IMR-90 (cell line): ENCODE measurements at regions not wholly inside any gene's neighbourhood (a gene's known extent, or its start where the extent isn't known, plus 50 kb on each side); places are given as distances from the start of the nearest gene placed in this dataset.

Source experiments
- ATAC-seq: fragments of 200-7000 bp; cut with Tn5 transposase; 2 replicates; pipeline ENCODE4 v1.9.1; 2020; ENCODE audit warnings: low read depth, mild to moderate bottlenecking, moderate library complexity
- BruUV-seq: library from RNA; stranded (reverse); fragments of 400-500 nt; replicated peaks from 2 replicates; lab custom pipeline; 2021; lab: Mats Ljungman, UMichigan
- CTCF ChIA-PET: fragments of 300-600 bp; formaldehyde crosslinking; extraction: SDS; loops from one replicate; lab custom pipeline; 2021; ENCODE audit warnings: antibody characterized with exemption; lab: Yijun Ruan, JAX
- POLR2A ChIA-PET: fragments of 300-600 bp; sonication (Branson Sonifier 250); formaldehyde crosslinking; loops from one replicate; lab custom pipeline; 2022; ENCODE audit warnings: antibody characterized with exemption; ENCODE audit not compliant: unreplicated experiment; lab: Charles Lee
- DNase-seq: peaks from one replicate; pipeline ENCODE4 v3.0.0; 2013
- H2AFZ ChIP-seq: replicated peaks from 2 replicates; pipeline ENCODE3; 2013; ENCODE audit warnings: low read length, mild to moderate bottlenecking; ENCODE audit not compliant: poor library complexity
- H2AK5ac ChIP-seq: 2 replicates; pipeline ENCODE4 v1.6.1; 2013; ENCODE audit warnings: low read depth, low read length, inconsistent platforms
- H2AK9ac ChIP-seq: replicated peaks from 2 replicates; pipeline ENCODE3; 2013; ENCODE audit warnings: mild to moderate bottlenecking, low read depth, low read length, moderate library complexity; ENCODE audit not compliant: poor library complexity
- H2BK120ac ChIP-seq: 2 replicates; pipeline ENCODE4 v1.6.1; 2013; ENCODE audit warnings: low read depth, low read length, inconsistent platforms
- H2BK15ac ChIP-seq: 3 replicates; pipeline ENCODE4 v1.6.1; 2013; ENCODE audit warnings: low read depth, low read length, inconsistent platforms
- H2BK20ac ChIP-seq: 2 replicates; pipeline ENCODE4 v1.6.1; 2013; ENCODE audit warnings: low read depth, mild to moderate bottlenecking, inconsistent platforms, low read length, moderate library complexity
- H2BK5ac ChIP-seq: 2 replicates; pipeline ENCODE4 v1.6.1; 2013; ENCODE audit warnings: mild to moderate bottlenecking, low read depth, low read length, inconsistent platforms; ENCODE audit not compliant: poor library complexity, severe bottlenecking
- H3K14ac ChIP-seq: replicated peaks from 2 replicates; pipeline ENCODE4 v1.6.1; 2013; ENCODE audit warnings: low read depth, low read length, inconsistent platforms
- H3K18ac ChIP-seq: 2 replicates; pipeline ENCODE4 v1.6.1; 2013; ENCODE audit warnings: low read depth, low read length, control low read depth
- H3K23ac ChIP-seq: 2 replicates; pipeline ENCODE4 v1.6.1; 2013; ENCODE audit warnings: low read depth, low read length, inconsistent platforms
- H3K27ac ChIP-seq: 2 replicates; pipeline ENCODE4 v1.5.1; 2013; ENCODE audit warnings: mild to moderate bottlenecking, control low read depth, low read length; ENCODE audit not compliant: insufficient read depth
- H3K27me3 ChIP-seq: 2 replicates; pipeline ENCODE4 v1.6.1; 2013; ENCODE audit warnings: low read length; ENCODE audit not compliant: control insufficient read depth, insufficient read depth
- H3K36me3 ChIP-seq: 2 replicates; pipeline ENCODE4 v1.6.1; 2013; ENCODE audit warnings: low read length, mixed read lengths; ENCODE audit not compliant: control insufficient read depth, insufficient read depth
- H3K4ac ChIP-seq: 2 replicates; pipeline ENCODE4 v1.6.1; 2013; ENCODE audit warnings: low read depth, low read length, inconsistent platforms
- H3K4me1 ChIP-seq: 2 replicates; pipeline ENCODE4 v1.6.1; 2013; ENCODE audit warnings: low read length, mixed read lengths; ENCODE audit not compliant: control insufficient read depth, insufficient read depth
- H3K4me2 ChIP-seq: 2 replicates; pipeline ENCODE4 v1.6.1; 2013; ENCODE audit warnings: low read depth, mild to moderate bottlenecking, control low read depth, low read length, moderate library complexity
- H3K4me3 ChIP-seq: 2 replicates; pipeline ENCODE4 v1.5.1; 2013; ENCODE audit warnings: low read depth, mild to moderate bottlenecking, control low read depth, low read length, moderate library complexity; ENCODE audit not compliant: insufficient read depth
- H3K56ac ChIP-seq: 2 replicates; pipeline ENCODE4 v1.6.1; 2013; ENCODE audit warnings: low read length, inconsistent platforms; ENCODE audit not compliant: insufficient read depth; ENCODE audit errors: extremely low read depth
- H3K79me1 ChIP-seq, 2 experiments: 2 replicates each; pipeline ENCODE4 v1.6.1; 2013; ENCODE audit warnings: low read length in 2 of 2, inconsistent platforms in 1 of 2, low read depth in 1 of 2
- H3K9ac ChIP-seq: 2 replicates; pipeline ENCODE4 v1.6.1; 2013; ENCODE audit warnings: low read depth, low read length, control low read depth
- H3K9me1 ChIP-seq: 2 replicates; pipeline ENCODE4 v1.6.1; 2013; ENCODE audit warnings: low read length, inconsistent platforms; ENCODE audit not compliant: insufficient read depth
- H3K9me3 ChIP-seq: 2 replicates; pipeline ENCODE4 v1.6.1; 2013; ENCODE audit warnings: low read length; ENCODE audit not compliant: control insufficient read depth, insufficient read depth
- H4K20me1 ChIP-seq: 2 replicates; pipeline ENCODE4 v1.6.1; 2013; ENCODE audit warnings: low read length, inconsistent platforms; ENCODE audit not compliant: insufficient read depth
- H4K5ac ChIP-seq: 2 replicates; pipeline ENCODE4 v1.6.1; 2013; ENCODE audit warnings: mild to moderate bottlenecking, low read depth, low read length, control low read depth
- H4K8ac ChIP-seq, 2 experiments: 2 replicates each; pipeline ENCODE4 v1.6.1; 2013; ENCODE audit warnings: low read depth in 2 of 2, low read length in 2 of 2, control low read depth in 1 of 2, inconsistent platforms in 1 of 2
- H4K91ac ChIP-seq: 2 replicates; pipeline ENCODE4 v1.6.1; 2013; ENCODE audit warnings: low read depth, low read length, inconsistent platforms; ENCODE audit not compliant: insufficient read depth
- BHLHE40 ChIP-seq: fragments of 150-350 bp; IDR thresholded peaks from 2 replicates; pipeline ENCODE4 v1.6.1; 2016; ENCODE audit warnings: mild to moderate bottlenecking, low read depth, low read length
- CEBPB ChIP-seq: IDR thresholded peaks from 2 replicates; pipeline ENCODE4 v1.6.1; 2012; ENCODE audit warnings: low read depth, low read length, improper control_type of control experiment
- CHD1 ChIP-seq: IDR thresholded peaks from 2 replicates; pipeline ENCODE4 v1.6.1; 2012; ENCODE audit warnings: low read depth, low read length, improper control_type of control experiment
- FOS ChIP-seq: fragments of 150-350 bp; IDR thresholded peaks from 2 replicates; pipeline ENCODE4 v1.6.1; 2016; ENCODE audit warnings: low read depth, low read length
- MAFK ChIP-seq: IDR thresholded peaks from 2 replicates; pipeline ENCODE4 v1.6.1; 2012; ENCODE audit warnings: low read depth, low read length, improper control_type of control experiment
- MAZ ChIP-seq: IDR thresholded peaks from 2 replicates; pipeline ENCODE4 v1.6.1; 2012; ENCODE audit warnings: low read depth, mild to moderate bottlenecking, low read length, improper control_type of control experiment, moderate library complexity, borderline replicate concordance
- MXI1 ChIP-seq: IDR thresholded peaks from 2 replicates; pipeline ENCODE4 v1.6.1; 2012; ENCODE audit warnings: low read depth, mild to moderate bottlenecking, low read length, moderate library complexity, borderline replicate concordance
- NFE2L2 ChIP-seq: fragments of 150-350 bp; IDR thresholded peaks from 2 replicates; pipeline ENCODE4 v1.6.1; 2016; ENCODE audit warnings: low read depth, mild to moderate bottlenecking, low read length
- POLR2A ChIP-seq: IDR thresholded peaks from 2 replicates; pipeline ENCODE4 v1.6.1; 2012; ENCODE audit warnings: mild to moderate bottlenecking, low read depth, low read length
- RAD21 ChIP-seq: IDR thresholded peaks from 2 replicates; pipeline ENCODE4 v1.6.1; 2012; ENCODE audit warnings: low read length, improper control_type of control experiment
- RCOR1 ChIP-seq: IDR thresholded peaks from 2 replicates; pipeline ENCODE4 v1.6.1; 2012; ENCODE audit warnings: mild to moderate bottlenecking, low read length, improper control_type of control experiment; ENCODE audit not compliant: insufficient replicate concordance
- RFX5 ChIP-seq: IDR thresholded peaks from 2 replicates; pipeline ENCODE4 v1.8.0; 2012; ENCODE audit warnings: low read depth, mild to moderate bottlenecking, low read length, moderate library complexity
- SMC3 ChIP-seq: fragments of 150-350 bp; IDR thresholded peaks from 2 replicates; pipeline ENCODE4 v1.6.1; 2016; ENCODE audit warnings: low read depth, mild to moderate bottlenecking, antibody characterized with exemption, low read length, moderate library complexity
- WGBS, 2 experiments: methylation state at CpG; one replicate each; pipeline versions ENCODE4 v1.1.5 to v1.1.7; 2013; ENCODE audit warnings: missing lambda C conversion rate in 2 of 2; ENCODE audit not compliant: insufficient read length in 1 of 2; ENCODE audit errors: extremely low coverage in 2 of 2; 5-methylcytosine and 5-hydroxymethylcytosine counted together
- dilution Hi-C: fragments of 300-500 bp; cut with HindIII; formaldehyde crosslinking; loops from one replicate; pipeline ENCODE4 v1.14.3; 2018; ENCODE audit warnings: low sequenced_read_pairs; ENCODE audit not compliant: unreplicated experiment
- in situ Hi-C: fragments of 300-500 bp; cut with MboI; formaldehyde crosslinking; loops from 3 replicates; pipeline ENCODE4 v1.14.3; 2019; ENCODE audit warnings: low sequenced_read_pairs, inconsistent platforms, mixed read lengths
- intact Hi-C: fragments of 100-400 bp; cut with micrococcal nuclease; formaldehyde crosslinking; loops from 2 replicates; pipeline ENCODE4 v1.10.0; 2022
- TF ChIP-seq, protein P1 (sequence below): fragments of 150-350 bp; IDR thresholded peaks from 2 replicates; pipeline ENCODE4 v1.6.1; 2017; ENCODE audit warnings: mild to moderate bottlenecking, antibody characterized with exemption, low read length, low read depth
- TF ChIP-seq, protein P2 (sequence below): conservative IDR thresholded peaks from 2 replicates; pipeline ENCODE4 v1.5.1; 2012; ENCODE audit warnings: mild to moderate bottlenecking, low read depth, low read length, improper control_type of control experiment
- TF ChIP-seq, protein P3 (sequence below): fragments of 150-350 bp; IDR thresholded peaks from 2 replicates; pipeline ENCODE4 v1.6.1; 2016; ENCODE audit warnings: low read depth, mild to moderate bottlenecking, low read length, moderate library complexity, borderline replicate concordance

DNA sequence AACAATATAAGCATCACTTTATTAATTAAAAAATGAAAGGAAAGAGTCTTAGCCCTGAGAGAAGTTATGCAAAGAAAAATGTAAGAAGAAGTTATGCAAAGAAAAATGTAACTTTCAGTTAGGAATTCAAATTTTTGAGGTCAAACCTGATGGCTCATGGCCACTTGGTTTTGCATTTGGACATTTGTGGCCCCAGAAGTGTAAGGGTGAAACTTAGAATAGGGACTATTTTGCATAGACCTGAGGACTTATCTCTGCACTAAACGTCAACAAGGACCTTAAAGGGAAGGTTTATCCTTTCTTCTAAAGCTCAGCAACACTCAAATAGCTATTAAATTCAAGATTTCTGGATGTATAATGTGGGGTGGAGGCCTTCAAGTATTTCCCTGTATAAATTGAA lies 724.5 kb upstream of the POT1 start:
- dilution Hi-C loops (no loop called here), in situ Hi-C loops (no loop called here), intact Hi-C loops (no loop called here)
- Histone ChIP-seq H3K9me1 (no peaks in the 10 kb centered on the region), H2AK5ac (no peak overlapping the region), H2BK120ac (no peak overlapping the region), H4K20me1 (no peaks in the 10 kb centered on the region), H3K79me1 (no peaks in the 10 kb centered on the region), H3K56ac (no peak overlapping the region), H3K4me1 (no peaks in the 10 kb centered on the region), H4K5ac (no peak overlapping the region), H3K9me3 (no peaks in the 10 kb centered on the region; the same call in 1 of the 2 replicates), H3K36me3 (no peaks in the 10 kb centered on the region), H2AFZ (no peak overlapping the region), H2BK15ac (no peak overlapping the region), H3K14ac (no peak overlapping the region), H3K18ac (no peak overlapping the region), H2BK20ac (no peak overlapping the region), H3K4me3 (no peak overlapping the region), H4K91ac (no peak overlapping the region), H3K4ac (no peak overlapping the region), H2AK9ac (no peak overlapping the region), H2BK5ac (no peak overlapping the region), H3K23ac (no peak overlapping the region), H4K8ac (no peak overlapping the region), H3K27ac (no peak overlapping the region), H3K27me3 (no peaks in the 10 kb centered on the region), H3K4me2 (no peak overlapping the region), H3K9ac (no peak overlapping the region)
- ChIA-PET CTCF (no interaction called here), POLR2A (no interaction called here)
- ATAC-seq (no peak), DNase-seq (no peak)
- BruUV-seq, result no TSS peak
- TF ChIP-seq CHD1 (no peak), RFX5 (no peak), NFE2L2 (no peak), POLR2A (no peak), SMC3 (no peak), FOS (no peak), CEBPB (no peak), RCOR1 (no peak), MXI1 (no peak), BHLHE40 (no peak), RAD21 (no peak), MAZ (no peak), MAFK (no peak)
- TF ChIP-seq, protein P1, sequence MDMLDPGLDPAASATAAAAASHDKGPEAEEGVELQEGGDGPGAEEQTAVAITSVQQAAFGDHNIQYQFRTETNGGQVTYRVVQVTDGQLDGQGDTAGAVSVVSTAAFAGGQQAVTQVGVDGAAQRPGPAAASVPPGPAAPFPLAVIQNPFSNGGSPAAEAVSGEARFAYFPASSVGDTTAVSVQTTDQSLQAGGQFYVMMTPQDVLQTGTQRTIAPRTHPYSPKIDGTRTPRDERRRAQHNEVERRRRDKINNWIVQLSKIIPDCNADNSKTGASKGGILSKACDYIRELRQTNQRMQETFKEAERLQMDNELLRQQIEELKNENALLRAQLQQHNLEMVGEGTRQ, result no peak
- TF ChIP-seq, protein P2, sequence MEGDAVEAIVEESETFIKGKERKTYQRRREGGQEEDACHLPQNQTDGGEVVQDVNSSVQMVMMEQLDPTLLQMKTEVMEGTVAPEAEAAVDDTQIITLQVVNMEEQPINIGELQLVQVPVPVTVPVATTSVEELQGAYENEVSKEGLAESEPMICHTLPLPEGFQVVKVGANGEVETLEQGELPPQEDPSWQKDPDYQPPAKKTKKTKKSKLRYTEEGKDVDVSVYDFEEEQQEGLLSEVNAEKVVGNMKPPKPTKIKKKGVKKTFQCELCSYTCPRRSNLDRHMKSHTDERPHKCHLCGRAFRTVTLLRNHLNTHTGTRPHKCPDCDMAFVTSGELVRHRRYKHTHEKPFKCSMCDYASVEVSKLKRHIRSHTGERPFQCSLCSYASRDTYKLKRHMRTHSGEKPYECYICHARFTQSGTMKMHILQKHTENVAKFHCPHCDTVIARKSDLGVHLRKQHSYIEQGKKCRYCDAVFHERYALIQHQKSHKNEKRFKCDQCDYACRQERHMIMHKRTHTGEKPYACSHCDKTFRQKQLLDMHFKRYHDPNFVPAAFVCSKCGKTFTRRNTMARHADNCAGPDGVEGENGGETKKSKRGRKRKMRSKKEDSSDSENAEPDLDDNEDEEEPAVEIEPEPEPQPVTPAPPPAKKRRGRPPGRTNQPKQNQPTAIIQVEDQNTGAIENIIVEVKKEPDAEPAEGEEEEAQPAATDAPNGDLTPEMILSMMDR, result no peak
- TF ChIP-seq, protein P3, sequence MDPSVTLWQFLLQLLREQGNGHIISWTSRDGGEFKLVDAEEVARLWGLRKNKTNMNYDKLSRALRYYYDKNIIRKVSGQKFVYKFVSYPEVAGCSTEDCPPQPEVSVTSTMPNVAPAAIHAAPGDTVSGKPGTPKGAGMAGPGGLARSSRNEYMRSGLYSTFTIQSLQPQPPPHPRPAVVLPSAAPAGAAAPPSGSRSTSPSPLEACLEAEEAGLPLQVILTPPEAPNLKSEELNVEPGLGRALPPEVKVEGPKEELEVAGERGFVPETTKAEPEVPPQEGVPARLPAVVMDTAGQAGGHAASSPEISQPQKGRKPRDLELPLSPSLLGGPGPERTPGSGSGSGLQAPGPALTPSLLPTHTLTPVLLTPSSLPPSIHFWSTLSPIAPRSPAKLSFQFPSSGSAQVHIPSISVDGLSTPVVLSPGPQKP, result no peak
- no CpG with 5 or more reads among the region's 1 CpG for WGBS, 2 experiments
